ENCODE measurements at regions not wholly inside any gene's neighbourhood (a gene's known extent, or its start where the extent isn't known, plus 50 kb on each side); places are given as distances from the start of the nearest gene placed in this dataset.
"Not testable (repeated sequence)": the region's sequence is repeated elsewhere in the genome, so short reads cannot be mapped to it uniquely, and the experiment has no call there.

DNA sequence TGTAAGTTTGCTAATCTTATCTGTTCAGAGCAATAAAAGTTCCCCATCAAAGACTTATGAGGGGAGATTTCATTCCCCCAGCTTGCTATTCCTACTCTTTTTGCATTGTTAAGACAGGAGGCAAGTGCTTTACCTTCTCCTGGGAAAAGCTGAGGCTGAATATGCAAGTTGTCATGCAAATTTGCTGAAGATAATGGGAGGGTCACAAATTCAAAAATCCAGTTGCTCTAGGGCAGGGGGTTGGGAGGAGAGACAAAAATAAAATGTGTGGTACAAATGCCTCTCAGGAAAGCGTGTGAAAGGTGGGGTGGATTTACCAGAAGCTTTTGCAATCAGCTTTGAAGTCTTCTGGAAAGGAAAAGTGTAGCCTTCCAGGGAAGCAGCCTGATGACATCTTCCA is 290.4 kb downstream of the TUBA3C start:
- TF ChIP-seq, protein P1, sequence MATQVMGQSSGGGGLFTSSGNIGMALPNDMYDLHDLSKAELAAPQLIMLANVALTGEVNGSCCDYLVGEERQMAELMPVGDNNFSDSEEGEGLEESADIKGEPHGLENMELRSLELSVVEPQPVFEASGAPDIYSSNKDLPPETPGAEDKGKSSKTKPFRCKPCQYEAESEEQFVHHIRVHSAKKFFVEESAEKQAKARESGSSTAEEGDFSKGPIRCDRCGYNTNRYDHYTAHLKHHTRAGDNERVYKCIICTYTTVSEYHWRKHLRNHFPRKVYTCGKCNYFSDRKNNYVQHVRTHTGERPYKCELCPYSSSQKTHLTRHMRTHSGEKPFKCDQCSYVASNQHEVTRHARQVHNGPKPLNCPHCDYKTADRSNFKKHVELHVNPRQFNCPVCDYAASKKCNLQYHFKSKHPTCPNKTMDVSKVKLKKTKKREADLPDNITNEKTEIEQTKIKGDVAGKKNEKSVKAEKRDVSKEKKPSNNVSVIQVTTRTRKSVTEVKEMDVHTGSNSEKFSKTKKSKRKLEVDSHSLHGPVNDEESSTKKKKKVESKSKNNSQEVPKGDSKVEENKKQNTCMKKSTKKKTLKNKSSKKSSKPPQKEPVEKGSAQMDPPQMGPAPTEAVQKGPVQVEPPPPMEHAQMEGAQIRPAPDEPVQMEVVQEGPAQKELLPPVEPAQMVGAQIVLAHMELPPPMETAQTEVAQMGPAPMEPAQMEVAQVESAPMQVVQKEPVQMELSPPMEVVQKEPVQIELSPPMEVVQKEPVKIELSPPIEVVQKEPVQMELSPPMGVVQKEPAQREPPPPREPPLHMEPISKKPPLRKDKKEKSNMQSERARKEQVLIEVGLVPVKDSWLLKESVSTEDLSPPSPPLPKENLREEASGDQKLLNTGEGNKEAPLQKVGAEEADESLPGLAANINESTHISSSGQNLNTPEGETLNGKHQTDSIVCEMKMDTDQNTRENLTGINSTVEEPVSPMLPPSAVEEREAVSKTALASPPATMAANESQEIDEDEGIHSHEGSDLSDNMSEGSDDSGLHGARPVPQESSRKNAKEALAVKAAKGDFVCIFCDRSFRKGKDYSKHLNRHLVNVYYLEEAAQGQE (IDR thresholded peaks at IDR 0.05; ENCODE audit: low read depth) = not testable (repeated sequence)
- TF ChIP-seq POLR2AphosphoS5 (IDR thresholded peaks at IDR 0.05; ENCODE audit: low read depth, low read length); EZH2phosphoT487 (IDR thresholded peaks at IDR 0.05; ENCODE audit: borderline replicate concordance); POLR2A (IDR thresholded peaks at IDR 0.05; ENCODE audit: borderline replicate concordance, extremely low read depth, insufficient read depth, insufficient read length); EZH2 (IDR thresholded peaks at IDR 0.05); TCF7L2 (IDR thresholded peaks at IDR 0.05; ENCODE audit: borderline replicate concordance, extremely low read depth, insufficient read depth, insufficient read length); RAD21 (IDR thresholded peaks at IDR 0.05; ENCODE audit: low read depth): not testable (repeated sequence)
- TF ChIP-seq, protein P2, sequence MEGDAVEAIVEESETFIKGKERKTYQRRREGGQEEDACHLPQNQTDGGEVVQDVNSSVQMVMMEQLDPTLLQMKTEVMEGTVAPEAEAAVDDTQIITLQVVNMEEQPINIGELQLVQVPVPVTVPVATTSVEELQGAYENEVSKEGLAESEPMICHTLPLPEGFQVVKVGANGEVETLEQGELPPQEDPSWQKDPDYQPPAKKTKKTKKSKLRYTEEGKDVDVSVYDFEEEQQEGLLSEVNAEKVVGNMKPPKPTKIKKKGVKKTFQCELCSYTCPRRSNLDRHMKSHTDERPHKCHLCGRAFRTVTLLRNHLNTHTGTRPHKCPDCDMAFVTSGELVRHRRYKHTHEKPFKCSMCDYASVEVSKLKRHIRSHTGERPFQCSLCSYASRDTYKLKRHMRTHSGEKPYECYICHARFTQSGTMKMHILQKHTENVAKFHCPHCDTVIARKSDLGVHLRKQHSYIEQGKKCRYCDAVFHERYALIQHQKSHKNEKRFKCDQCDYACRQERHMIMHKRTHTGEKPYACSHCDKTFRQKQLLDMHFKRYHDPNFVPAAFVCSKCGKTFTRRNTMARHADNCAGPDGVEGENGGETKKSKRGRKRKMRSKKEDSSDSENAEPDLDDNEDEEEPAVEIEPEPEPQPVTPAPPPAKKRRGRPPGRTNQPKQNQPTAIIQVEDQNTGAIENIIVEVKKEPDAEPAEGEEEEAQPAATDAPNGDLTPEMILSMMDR (IDR thresholded peaks at IDR 0.05 in 2 of 3, conservative IDR thresholded peaks at IDR 0.05 in 1 of 3; ENCODE audit: borderline replicate concordance in 1 of 3, insufficient read depth in 1 of 3, low read depth in 2 of 3, low read length in 2 of 3) = not testable (repeated sequence)

Data from HCT116 (cell line).